HG03460 (cell line): ENCODE measurements at regions not wholly inside any gene's neighbourhood (a gene's known extent, or its start where the extent isn't known, plus 50 kb on each side); places are given as distances from the start of the nearest gene placed in this dataset.

Experiments
- ATAC-seq: cut with Tn5 transposase; IDR thresholded peaks from one replicate; pipeline ENCODE4 v1.9.1; 2021; ENCODE audit not compliant: unreplicated experiment

DNA sequence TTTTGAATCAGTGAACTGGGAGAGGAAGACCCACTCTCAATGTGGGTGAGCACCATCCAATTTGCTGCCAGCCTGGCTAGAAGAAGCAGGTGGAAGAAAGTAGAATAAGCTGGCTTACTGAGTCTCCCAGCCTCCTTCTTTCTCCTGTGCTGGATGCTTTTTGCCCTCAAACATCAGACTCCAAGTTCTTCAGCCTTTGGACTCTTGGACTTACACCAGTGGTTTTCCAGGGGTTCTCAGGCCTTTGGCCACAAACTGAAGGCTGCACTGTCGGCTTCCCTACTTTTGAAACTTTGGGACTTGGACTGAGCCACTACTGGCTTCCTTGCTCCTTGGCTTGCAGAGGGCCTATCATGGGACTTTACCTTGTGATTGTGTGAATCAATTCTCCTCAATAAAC is 804.2 kb upstream of the SLITRK1 start:
- ATAC-seq: no peak

DNA sequence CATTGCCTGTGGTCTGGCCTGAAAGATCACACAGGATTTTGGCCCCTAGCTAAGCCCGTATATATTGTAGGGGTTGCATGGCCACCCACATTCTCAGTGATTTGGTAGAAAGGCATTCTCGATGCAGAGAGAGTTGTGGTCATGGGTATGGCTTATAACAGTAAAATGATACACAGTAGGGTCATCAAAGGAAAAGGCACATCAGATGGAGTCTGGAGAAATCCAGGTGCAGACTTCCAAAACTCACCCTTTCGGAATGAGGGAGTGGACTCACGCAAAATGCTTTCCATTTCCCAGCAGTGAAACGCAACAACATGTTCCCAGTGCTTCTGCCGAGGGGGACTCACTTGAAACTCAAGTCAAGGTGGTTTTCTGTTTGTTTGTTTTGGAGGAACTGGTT is 802.5 kb upstream of the SLITRK1 start:
- no peak for ATAC-seq

DNA sequence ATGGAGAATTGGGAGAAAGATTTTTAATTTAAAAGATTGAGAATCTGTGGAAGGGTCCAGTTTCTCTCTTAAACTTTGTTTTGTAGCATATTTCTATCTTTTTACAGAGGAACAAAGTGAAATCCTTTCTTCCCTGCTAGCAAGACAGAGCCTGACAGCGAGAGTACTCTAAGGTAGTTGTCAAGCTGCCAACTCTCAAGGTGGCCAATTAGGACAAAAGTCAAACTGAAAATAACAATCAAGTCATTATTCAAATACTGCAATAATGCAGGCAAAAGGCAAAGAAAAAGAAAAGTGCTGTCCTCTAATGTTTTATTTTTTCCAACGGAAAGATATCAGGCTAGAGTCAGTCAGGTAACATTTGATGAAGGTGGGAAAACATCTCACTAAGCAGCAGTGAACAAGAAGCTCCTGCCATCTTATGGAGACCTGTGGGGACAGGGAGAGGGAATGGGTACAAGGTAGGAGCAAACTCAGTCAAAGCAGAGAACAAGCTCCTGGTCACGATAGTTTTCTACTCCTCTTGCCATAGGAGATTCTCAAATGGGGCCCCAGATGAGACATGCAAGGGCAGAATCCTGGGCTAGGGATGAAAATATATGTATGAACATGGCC is 801.9 kb upstream of the SLITRK1 start:
- ATAC-seq: no peak

DNA sequence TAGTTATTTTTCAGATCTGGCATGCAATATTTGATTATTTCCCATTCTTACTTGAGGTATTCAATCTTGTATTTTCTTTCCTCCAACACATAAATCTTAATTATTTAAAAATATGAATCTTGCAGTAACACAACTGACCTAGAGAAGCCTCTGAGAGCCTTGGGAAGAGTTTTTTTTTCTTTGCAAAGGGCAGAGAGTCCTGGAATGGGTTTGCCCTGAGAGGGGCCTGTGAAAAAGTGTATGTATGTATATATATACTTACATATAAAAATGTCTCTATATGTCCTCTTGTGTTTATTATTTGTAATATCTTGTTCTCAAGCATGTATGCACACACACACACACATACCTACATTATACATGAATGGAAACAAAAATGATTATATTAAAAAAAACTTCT is 801.2 kb upstream of the SLITRK1 start:
- ATAC-seq: no peak

DNA sequence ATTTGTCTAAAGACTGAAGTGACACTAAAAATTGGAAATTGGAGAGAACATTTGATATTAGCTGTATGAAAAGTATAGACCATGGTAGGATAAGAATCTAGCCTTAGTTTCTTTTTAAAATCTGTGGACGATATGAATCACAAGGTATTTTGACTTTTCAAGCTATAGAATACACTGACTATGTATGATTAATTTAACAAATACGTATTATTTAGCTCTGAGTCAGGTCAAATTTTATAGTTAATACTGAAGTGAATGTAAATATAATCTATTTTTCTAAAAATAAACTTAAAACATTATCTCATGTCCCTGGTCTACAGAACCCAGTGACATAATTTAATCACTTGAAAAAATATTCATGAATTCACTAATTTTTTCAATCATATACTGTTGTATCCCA is 795.6 kb upstream of the SLITRK1 start:
- ATAC-seq: no peak

DNA sequence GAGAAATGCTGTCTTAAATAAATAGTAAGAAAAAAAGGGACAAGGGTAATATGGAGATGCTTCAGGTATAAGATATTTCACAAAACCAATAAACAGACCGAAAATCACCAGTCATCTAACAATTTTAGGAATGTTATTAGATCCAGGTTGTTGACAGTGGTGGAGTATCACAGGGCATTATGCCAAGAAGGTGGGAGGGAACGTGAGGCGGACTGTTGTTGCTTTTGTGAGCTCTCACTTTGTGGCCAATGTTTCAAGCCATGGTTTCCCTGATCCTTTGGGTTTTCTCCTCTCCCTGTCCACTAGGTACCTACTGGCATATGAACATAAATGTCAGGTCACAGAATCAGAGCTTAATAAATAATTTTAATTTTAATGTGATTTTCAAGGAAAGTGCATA is 790.3 kb upstream of the SLITRK1 start:
- ATAC-seq: no peak

DNA sequence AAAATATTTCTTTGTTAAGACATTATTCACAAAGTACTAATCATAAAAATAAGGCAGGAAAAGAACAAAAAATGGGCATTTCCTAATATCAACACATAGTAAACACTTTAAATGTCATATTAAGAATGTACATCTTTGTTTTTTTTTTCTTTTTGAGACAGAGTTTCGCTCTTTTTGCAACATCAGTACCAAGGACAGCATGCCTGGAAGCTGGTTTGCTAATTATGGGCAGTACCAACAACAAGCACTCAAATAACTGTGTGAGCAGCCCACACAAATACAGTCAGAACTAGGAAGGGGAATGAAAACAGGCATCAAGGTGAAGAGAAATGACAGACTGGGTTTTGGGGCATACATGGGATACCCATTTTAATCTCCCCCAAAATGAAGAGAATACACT is 788.0 kb upstream of the SLITRK1 start:
- no peak for ATAC-seq

DNA sequence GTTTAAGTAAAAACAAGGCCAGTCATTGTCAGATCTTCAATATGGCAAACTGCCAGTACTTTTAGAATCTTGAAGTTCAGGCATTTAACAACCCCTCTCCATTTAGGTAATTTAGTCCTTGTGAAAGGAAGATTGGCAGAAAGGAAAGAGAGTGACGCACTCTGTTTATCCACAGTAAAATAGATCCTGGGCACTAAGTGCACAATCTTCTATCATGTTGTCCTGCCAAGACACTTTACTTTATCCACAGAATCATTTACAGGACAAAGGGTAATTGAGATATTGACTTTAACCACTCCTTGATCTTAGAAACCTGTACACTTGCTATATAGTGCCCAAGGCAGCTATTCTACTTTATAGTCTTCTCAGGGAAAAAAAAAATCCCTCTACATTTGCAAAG is 786.4 kb upstream of the SLITRK1 start:
- ATAC-seq: no peak

DNA sequence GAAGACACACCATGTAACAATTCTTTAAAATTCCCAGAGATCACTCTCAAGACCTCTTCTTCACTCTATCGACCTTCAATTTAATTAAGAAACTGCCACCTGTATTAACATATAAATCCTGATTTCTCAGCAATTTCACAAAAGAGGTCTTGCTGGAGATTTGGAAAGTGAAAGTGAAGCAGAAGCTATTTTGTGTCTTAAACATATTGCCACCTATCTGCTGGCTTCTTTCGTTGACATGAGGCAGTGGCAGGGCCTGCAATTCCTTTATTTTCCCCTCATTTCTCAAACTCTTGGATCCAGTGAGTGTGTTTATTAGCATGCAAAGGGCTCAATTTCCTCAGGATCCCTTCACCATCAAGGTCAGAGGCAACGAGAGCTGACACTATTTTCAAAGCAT is 780.2 kb upstream of the SLITRK1 start:
- no peak for ATAC-seq

DNA sequence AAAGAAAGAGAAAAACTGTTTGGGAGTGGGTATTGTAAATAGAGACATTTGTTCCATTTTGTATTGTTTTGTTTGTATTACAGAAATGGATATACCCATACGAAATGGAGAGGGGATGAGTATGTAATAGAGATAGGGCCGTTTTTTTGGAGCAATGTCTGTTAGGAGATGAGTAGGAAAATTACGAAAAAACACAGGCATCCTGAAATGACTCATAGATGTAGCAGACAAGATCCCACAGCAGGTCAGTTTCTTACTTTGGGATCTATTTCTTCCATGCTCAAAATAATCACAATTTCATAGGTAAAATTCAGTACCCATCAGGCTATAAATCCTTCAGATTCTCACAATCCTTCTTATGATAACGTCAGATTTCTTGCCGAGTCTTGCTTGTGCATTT is 779.4 kb upstream of the SLITRK1 start:
- ATAC-seq: no peak

DNA sequence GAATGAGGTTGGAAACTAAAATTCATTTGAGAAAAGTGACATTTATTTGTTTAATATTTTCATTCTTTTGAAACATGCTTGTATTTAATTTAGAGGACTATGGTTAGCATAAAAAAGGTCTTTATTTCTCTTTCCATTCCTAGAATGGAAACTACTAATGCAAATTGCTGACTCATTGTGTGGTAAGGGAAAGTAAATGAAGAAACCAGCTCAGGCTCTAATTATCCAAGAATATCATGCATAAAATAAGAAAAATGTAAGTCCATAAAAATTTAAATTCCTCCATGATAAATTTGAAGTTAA is 777.0 kb upstream of the SLITRK1 start:
- no peak for ATAC-seq

DNA sequence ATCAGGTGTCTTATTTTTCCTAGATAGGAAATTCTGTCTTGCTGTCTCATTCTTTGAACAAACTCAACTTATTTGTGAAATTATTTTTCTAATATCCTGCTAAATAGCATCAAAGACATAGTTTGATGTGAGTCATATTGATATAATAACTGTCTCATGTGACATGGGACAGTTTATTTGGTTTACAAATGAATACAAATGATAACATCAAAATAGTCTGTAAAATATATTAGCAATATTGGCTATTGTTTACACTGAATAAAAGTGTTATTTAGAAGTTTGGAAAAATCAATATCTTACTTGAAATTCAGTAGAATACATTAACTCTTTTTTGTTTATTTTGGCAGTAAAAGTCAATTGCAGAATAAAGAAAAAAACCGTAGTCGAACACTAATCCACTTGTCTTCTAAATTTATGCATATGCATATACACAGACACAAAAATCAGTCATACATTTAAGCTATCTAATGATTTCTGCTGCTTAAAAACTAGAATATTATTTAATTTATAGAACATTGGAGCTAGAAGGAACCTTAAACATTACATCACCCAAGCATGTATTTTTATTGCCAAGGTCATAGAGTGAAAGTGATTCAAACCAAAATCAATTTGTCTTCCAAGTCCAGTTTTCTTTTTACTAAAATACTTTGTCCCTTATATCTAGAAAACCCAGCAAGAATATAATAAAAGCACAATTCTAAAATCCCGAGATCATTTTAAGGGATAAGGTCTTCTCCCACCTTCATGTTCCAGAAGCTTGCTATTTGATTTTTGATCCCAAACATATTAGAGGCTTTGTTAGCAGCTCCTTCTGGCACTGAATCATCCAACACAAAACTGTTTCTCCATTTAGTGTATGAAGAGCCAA is 776.5 kb upstream of the SLITRK1 start:
- ATAC-seq: no peak

DNA sequence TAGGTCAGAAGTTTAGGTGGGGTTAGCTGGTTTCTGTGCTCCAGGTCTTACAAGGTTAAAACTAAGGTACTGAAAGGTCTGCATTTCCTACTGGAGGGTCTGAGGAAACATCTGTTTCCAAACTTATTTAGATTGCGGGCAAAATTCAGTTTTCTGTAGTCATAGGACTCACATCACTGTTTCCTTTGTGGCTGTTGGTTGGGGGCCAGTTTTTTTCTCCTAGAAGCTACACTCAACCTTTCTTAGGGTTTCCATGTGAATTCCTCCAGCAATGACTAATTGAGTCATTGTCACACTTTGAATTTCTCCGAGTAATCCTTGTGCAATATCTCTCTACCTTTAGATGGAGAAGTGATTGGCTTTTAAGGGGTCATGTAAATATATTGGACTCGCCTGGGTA is 773.4 kb upstream of the SLITRK1 start:
- no peak for ATAC-seq

DNA sequence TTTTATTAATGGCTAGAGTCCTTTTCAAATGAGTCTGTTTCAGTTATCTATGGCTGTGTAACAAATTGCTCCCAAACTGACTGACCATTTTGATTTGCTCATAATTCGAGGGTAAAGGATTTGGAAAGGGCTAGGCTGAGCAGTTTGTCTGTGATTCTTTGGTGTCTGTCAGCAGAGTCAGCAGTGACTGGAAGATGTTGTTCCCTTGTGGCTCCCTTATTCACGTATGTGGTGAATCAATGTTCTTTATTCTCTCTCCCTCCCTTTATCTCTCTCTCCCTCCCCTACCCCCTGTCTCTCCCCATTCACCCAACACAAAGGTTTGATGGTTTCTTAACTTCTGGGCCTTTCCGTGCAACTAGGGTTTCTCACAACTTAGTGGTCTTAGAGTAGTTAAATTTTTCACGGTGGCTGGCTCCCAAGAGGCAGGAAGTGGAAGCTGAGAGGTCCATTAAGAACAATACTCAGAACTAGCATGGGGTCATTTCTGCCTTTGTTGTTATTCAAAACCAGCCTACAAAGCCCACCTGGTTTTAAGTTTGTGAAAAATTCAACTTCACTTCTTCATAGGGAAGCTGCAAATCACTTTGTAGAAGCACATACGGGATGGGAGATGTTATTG is 772.5 kb upstream of the SLITRK1 start:
- no peak for ATAC-seq

DNA sequence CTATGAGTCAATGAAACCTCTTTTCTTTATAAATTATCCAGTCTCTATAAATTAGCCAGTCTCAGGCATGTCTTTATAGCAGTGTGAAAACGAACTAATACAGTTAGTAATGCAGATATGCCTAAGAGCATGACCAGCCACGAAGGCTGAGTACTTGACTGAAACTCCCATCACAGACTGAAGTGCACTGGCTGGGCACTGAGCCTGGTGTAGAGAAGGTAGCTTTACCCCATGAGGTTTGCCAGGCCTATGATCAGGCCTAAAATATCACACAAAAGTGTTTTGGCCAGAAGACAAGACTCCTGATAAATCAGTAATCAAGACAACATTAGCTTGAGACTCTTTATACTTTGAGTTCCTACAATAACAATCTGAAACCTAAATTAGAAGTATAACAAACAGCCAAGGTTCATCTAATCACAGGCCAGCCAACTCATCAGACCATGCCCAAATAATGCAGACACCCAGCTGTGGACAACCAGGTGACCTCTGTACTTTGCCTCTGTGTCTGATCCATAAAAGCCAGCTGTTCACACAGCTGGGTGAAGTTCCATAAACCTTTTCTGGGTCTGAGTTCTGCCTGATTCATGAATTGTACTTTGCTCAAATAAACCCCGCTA is 771.8 kb upstream of the SLITRK1 start:
- no peak for ATAC-seq

DNA sequence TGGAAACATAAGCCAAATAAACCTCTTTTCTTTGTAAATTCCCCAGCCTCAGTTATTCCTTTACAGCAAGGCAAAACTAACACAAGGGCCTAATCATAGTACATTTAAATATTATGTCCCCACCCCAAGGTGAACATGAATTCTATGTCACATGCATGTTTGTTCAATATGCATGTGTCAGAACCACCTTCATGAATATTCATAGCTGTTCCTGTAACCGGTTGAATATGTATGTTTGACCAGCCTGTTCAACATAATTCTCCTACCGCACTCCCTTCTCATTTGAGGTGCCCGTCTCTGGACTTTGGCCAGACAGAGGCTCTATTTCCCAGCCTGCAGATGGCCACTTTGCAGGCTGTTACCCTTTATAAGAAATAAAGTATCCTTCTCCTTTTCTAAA is 769.4 kb upstream of the SLITRK1 start:
- no peak for ATAC-seq

DNA sequence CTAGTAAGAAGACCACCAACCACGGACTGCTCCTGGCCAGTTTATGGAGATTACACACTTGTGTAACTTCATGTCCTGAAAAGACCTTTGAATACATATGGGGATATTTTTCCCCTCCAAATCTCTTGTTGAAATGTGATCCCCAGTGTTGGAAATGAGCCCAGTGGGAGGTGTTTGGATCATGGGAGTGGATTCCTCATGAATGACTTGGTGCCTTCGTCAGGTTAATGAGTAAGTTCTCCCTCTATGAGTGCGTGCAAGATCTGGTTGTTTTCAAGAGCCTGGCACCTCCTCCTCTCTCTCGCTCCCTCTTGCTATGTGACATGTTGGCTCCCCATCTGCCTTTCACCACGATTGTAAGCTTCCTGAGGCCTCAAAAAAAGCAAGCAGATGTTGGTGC is 769.0 kb upstream of the SLITRK1 start:
- no peak for ATAC-seq

DNA sequence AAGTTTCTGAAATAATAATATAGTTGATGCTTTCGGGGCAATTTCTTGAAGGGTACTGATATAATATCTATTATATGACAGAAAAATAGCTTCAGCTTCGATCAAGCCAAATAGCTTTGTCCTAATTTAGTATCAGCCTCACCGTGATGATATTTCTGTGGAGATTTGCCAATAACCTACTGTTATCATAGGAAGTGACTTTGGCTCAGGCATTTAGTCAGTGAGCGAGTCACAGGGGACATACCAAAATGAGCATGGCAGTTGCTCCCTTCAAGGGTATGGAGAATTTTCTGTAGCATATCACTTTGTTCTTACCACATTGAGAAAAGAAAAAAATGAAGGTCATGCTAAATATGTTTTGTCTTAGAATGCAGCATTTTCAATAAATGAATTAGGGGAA is 767.6 kb upstream of the SLITRK1 start:
- no peak for ATAC-seq

DNA sequence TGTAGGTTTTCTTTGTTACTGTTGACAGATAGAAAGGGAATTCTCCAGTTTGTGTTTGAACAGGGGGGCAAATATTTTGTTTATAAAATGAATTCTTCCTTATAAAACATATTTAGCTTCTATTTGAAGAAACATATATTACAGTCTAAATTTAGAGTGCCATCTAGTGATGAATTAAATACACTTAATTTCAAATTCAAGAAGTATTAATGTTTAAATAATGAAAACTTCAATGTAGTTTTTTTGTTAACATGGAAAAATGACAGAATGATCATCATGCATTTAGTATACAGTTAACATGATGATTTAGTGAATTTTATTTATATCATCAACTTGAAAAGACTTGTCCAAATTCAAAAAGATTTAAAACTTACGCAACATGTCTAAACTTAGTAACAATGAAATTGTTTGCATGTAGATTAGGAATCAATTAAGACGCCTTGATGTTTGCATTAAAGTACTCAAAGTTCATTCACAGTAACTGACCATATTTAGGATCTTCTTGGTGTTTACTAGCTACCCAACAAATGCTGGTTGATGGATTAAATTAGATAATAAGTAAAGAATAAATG is 765.9 kb upstream of the SLITRK1 start:
- no peak for ATAC-seq

DNA sequence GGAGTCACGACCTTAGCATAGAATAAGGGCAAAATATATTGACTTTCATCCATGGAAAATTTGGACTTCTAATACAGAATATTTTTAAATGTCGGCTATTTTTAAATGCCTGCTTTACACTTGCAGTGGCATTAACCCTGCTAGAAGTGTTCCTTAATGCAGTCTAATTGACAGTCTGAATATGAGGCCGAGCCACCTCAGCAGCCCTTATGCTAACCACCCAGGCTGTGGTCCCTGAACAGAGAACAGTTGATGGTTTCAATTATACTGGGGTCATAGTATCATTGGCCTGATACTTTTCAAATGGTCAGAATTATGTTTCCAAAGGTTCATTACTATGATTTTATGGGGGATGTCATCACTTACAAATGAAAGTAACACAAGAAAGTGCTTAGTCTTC is 764.7 kb upstream of the SLITRK1 start:
- no peak for ATAC-seq

DNA sequence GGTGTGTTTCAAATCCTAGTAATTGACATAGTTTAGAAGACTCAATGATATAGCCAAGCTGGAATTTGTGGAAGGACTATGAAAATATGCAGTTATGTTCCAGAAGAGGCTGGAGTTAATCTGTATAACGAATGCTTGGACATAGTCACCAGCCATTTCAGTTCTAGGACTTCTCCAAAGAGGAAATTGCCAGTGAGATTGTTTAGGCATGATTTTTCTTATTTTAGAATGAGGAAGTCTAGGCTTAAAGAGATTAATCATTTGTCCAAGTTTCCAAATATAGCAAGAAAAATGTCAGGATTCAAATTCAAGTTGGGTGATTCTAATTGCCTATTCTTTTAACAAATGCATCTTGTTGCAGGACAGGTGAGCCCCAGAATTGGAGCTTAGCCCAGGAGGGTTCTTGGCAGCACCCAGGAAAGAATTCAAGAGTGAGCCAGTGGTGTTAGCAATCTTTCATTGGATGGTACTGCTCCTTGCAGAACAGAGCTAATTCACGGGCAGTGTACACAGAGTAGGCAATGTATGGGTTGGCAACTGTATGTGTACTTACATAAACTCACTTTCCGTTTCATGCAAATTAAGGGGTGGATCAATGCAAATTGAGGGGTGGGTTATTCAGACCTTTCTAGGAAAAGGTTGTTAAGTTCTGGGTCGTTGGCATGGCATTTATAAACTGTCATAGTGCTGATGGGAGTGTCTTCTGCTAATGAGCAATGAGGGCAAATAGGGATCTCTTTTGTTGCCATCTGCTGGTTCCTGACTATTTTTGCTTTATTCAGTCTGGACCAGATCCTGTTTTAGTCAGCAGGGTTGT is 763.1 kb upstream of the SLITRK1 start:
- ATAC-seq: no peak
